ENCODE measurements at regions not wholly inside any gene's neighbourhood (a gene's known extent, or its start where the extent isn't known, plus 50 kb on each side); places are given as distances from the start of the nearest gene placed in this dataset.

GRCh38 chr10:10311966-10312365 lies 705.7 kb upstream of the CELF2 start:
- Histone ChIP-seq H3K9ac (ENCODE audit: low read depth in 1 of 2, low read length in 2 of 2) (no peak overlapping the region), H3K36me3 (ENCODE audit: control insufficient read depth in 4 of 4, insufficient read depth in 3 of 4, low read depth in 1 of 4, low read length in 3 of 4) (no peaks in the 10 kb centered on the region), H3K4me3 (ENCODE audit: low read depth in 1 of 3, low read length in 3 of 3) (no peak overlapping the region), H3K27me3 (ENCODE audit: control insufficient read depth in 4 of 4, insufficient read depth in 4 of 4, low read length in 3 of 4) (no peaks in the 10 kb centered on the region), H3K4me1 (ENCODE audit: control insufficient read depth in 4 of 4, insufficient read depth in 4 of 4, low read length in 3 of 4) (no peaks in the 10 kb centered on the region), H3K9me3 (ENCODE audit: control insufficient read depth in 4 of 4, low read length in 3 of 4) (no peaks in the 10 kb centered on the region), H3K27ac (ENCODE audit: low read depth in 1 of 2, low read length in 2 of 2) (no peak overlapping the region)
- WGBS, result 64% methylated on average over 2 of the region's 2 CpGs
- no peak for DNase-seq (ENCODE audit: low spot score)
- no peak for TF ChIP-seq TAF1 (conservative IDR thresholded peaks at IDR 0.05)
- TF ChIP-seq, protein P1, sequence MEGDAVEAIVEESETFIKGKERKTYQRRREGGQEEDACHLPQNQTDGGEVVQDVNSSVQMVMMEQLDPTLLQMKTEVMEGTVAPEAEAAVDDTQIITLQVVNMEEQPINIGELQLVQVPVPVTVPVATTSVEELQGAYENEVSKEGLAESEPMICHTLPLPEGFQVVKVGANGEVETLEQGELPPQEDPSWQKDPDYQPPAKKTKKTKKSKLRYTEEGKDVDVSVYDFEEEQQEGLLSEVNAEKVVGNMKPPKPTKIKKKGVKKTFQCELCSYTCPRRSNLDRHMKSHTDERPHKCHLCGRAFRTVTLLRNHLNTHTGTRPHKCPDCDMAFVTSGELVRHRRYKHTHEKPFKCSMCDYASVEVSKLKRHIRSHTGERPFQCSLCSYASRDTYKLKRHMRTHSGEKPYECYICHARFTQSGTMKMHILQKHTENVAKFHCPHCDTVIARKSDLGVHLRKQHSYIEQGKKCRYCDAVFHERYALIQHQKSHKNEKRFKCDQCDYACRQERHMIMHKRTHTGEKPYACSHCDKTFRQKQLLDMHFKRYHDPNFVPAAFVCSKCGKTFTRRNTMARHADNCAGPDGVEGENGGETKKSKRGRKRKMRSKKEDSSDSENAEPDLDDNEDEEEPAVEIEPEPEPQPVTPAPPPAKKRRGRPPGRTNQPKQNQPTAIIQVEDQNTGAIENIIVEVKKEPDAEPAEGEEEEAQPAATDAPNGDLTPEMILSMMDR (IDR thresholded peaks at IDR 0.05; ENCODE audit: low read depth, low read length, missing input control), result no peak

DNA sequence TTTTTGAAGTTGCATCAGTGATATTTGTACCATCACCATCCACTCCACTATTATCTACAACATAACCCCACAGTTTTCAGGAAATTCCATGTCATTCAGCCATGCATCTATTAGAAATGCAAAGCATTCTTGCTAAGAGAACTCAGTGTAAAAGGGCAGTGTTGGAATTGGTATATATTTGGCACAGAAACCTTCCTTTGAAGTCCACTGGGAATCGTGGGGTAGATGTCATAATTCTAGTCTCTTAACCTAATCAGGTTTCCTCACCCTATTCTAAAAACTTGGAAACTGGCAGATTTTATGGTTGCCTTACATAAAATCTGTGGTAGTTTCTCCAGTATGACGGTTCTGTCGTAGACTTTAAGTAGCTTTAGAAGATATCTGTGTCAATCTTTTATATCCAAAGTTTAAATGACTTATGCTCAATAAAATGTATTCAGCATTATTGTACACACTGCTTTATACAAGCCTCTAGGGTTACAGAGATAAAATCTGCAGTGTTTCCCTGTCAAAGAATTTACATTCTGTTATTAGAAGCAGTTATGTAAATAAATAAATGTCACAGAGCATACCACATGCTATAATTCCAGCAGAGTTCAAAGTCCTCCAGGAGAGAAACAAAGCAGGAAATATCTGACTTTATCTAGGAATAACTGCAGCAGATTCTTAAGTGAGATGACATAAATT lies 704.4 kb upstream of the CELF2 start:
- 65% methylated on average over 3 of the region's 3 CpGs for WGBS
- DNase-seq (ENCODE audit: low spot score), result no peak
- TF ChIP-seq FOXA2 (IDR thresholded peaks at IDR 0.05) (no peak), HNF4A (conservative IDR thresholded peaks at IDR 0.05) (no peak), ATF3 (IDR thresholded peaks at IDR 0.05) (no peak), RXRA (IDR thresholded peaks at IDR 0.05) (no peak), MAX (IDR thresholded peaks at IDR 0.05) (no peak), NR2F2 (IDR thresholded peaks at IDR 0.05) (no peak), EGR1 (IDR thresholded peaks at IDR 0.05; ENCODE audit: low read depth in 2 of 2) (no peak), JUND (IDR thresholded peaks at IDR 0.05) (no peak), HNF4G (IDR thresholded peaks at IDR 0.05) (no peak), YY1 (IDR thresholded peaks at IDR 0.05) (no peak), SP1 (IDR thresholded peaks at IDR 0.05) (no peak), ZBTB33 (IDR thresholded peaks at IDR 0.05) (no peak)
- TF ChIP-seq, protein P1 (IDR thresholded peaks at IDR 0.05; ENCODE audit: low read depth, low read length, missing input control), result no peak
- TF ChIP-seq, protein P2, sequence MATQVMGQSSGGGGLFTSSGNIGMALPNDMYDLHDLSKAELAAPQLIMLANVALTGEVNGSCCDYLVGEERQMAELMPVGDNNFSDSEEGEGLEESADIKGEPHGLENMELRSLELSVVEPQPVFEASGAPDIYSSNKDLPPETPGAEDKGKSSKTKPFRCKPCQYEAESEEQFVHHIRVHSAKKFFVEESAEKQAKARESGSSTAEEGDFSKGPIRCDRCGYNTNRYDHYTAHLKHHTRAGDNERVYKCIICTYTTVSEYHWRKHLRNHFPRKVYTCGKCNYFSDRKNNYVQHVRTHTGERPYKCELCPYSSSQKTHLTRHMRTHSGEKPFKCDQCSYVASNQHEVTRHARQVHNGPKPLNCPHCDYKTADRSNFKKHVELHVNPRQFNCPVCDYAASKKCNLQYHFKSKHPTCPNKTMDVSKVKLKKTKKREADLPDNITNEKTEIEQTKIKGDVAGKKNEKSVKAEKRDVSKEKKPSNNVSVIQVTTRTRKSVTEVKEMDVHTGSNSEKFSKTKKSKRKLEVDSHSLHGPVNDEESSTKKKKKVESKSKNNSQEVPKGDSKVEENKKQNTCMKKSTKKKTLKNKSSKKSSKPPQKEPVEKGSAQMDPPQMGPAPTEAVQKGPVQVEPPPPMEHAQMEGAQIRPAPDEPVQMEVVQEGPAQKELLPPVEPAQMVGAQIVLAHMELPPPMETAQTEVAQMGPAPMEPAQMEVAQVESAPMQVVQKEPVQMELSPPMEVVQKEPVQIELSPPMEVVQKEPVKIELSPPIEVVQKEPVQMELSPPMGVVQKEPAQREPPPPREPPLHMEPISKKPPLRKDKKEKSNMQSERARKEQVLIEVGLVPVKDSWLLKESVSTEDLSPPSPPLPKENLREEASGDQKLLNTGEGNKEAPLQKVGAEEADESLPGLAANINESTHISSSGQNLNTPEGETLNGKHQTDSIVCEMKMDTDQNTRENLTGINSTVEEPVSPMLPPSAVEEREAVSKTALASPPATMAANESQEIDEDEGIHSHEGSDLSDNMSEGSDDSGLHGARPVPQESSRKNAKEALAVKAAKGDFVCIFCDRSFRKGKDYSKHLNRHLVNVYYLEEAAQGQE (IDR thresholded peaks at IDR 0.05), result no peak

More for the DNA sequence above, 704.4 kb upstream of the CELF2 start:
- Histone ChIP-seq H3K4me1 (ENCODE audit: control insufficient read depth in 4 of 4, insufficient read depth in 4 of 4, low read length in 3 of 4) (no peaks in the 10 kb centered on the region), H3K27ac (ENCODE audit: low read depth in 1 of 2, low read length in 2 of 2) (no peak overlapping the region), H3K4me3 (ENCODE audit: low read depth in 1 of 3, low read length in 3 of 3) (no peak overlapping the region), H3K9me3 (ENCODE audit: control insufficient read depth in 4 of 4, low read length in 3 of 4) (no peaks in the 10 kb centered on the region), H3K9ac (ENCODE audit: low read depth in 1 of 2, low read length in 2 of 2) (no peak overlapping the region), H3K27me3 (ENCODE audit: control insufficient read depth in 4 of 4, insufficient read depth in 4 of 4, low read length in 3 of 4) (no peaks in the 10 kb centered on the region), H3K36me3 (ENCODE audit: control insufficient read depth in 4 of 4, insufficient read depth in 3 of 4, low read depth in 1 of 4, low read length in 3 of 4) (no peaks in the 10 kb centered on the region)
